Esophagus muscularis mucosa (tissue), 4 donors: ENCODE measurements at regions not wholly inside any gene's neighbourhood (a gene's known extent, or its start where the extent isn't known, plus 50 kb on each side); places are given as distances from the start of the nearest gene placed in this dataset.

ENCODE experiments used
- DNase-seq: peaks from one replicate; pipeline ENCODE4 v3.0.0-alpha.2; 2017; ENCODE audit errors: extremely low spot score
- H3K27ac ChIP-seq, 4 donors: fragments of 200-600 bp; sonication (generic); replicated peaks in 1 of 4; 1 replicate in 3 of 4; 2 replicates in 1 of 4; pipeline ENCODE4 v1.5.1; 2016 to 2019; ENCODE audit warnings: mild to moderate bottlenecking in 1 of 4
- H3K27me3 ChIP-seq, 4 donors: fragments of 200-600 bp; sonication (generic); one replicate each; pipeline versions ENCODE4 v1.5.1 to v1.6.0; 2016 to 2019
- H3K36me3 ChIP-seq, 4 donors: fragments of 200-600 bp; sonication (generic); one replicate each; pipeline ENCODE4 v1.5.1; 2016 to 2019
- H3K4me1 ChIP-seq, 4 donors: fragments of 200-600 bp; sonication (generic); one replicate each; pipeline ENCODE4 v1.5.1; 2016 to 2019
- H3K4me3 ChIP-seq, 4 donors: fragments of 200-600 bp; sonication (generic); 1 replicate in 2 of 4; 2 replicates in 2 of 4; pipeline ENCODE4 v1.5.1; 2016 to 2019; ENCODE audit warnings: mild to moderate bottlenecking in 4 of 4, moderate library complexity in 1 of 4
- H3K9me3 ChIP-seq, 4 donors: fragments of 200-600 bp; sonication (generic); 1 replicate in 3 of 4; 2 replicates in 1 of 4; pipeline ENCODE4 v1.5.1; 2016 to 2019
- CTCF ChIP-seq, 3 experiments: fragments of 200-600 bp in 2 of 3; fragments of 450-650 bp in 1 of 3; sonication (generic) in 2 of 3; IDR thresholded peaks; one replicate each; pipeline ENCODE4 v1.5.1; 2017 to 2019; ENCODE audit warnings: antibody characterized with exemption in 3 of 3, mild to moderate bottlenecking in 2 of 3, moderate library complexity in 1 of 3
- EP300 ChIP-seq: sonication (generic); formaldehyde crosslinking; IDR thresholded peaks from one replicate; pipeline ENCODE4 v1.6.1; 2017; ENCODE audit warnings: antibody characterized with exemption
- POLR2A ChIP-seq: fragments of 450-650 bp; IDR thresholded peaks from one replicate; pipeline ENCODE4 v1.6.1; 2017; ENCODE audit warnings: antibody characterized with exemption, moderate library complexity, mild to moderate bottlenecking, low read depth
- POLR2AphosphoS5 ChIP-seq, 2 donors: sonication (generic); formaldehyde crosslinking; IDR thresholded peaks; one replicate each; pipeline ENCODE4 v1.6.1; 2017; ENCODE audit warnings: antibody characterized with exemption in 2 of 2
- WGBS: methylation state at CpG from one replicate; pipeline ENCODE4 v1.1.5; 2018; 5-methylcytosine and 5-hydroxymethylcytosine counted together
- intact Hi-C: fragments of 100-400 bp; cut with DNase I; formaldehyde crosslinking; loops from one replicate; pipeline ENCODE4 v1.15.1; 2023

- WGBS, result 92% methylated on average over 2 of the region's 2 CpGs
- no peak overlapping the region for H3K27ac ChIP-seq
- DNase-seq, result no peak
- intact Hi-C loops, result no loop called here
- H3K9me3 ChIP-seq, result no peaks in the 10 kb centered on the region
- H3K4me1 ChIP-seq, result peaks cover 0 to 27% (median 13%) of the 10 kb centered on the region in 4 donors
- no peak for TF ChIP-seq CTCF (IDR thresholded peaks at IDR 0.05)
- TF ChIP-seq POLR2AphosphoS5 (IDR thresholded peaks at IDR 0.05), result no peak
- TF ChIP-seq EP300, result no peak
- TF ChIP-seq POLR2A, result no peak
- H3K4me3 ChIP-seq, result no peak overlapping the region
- no peaks in the 10 kb centered on the region for H3K36me3 ChIP-seq
- H3K27me3 ChIP-seq, result no peaks in the 10 kb centered on the region
These were observed 71.3 kb upstream of the FSHB start for GRCh38 chr11:30159546-30159945.

GRCh38 chr11:30165652-30166051 is 65.2 kb upstream of the FSHB start:
- no peak overlapping the region for H3K4me3 ChIP-seq
- WGBS, result 85% methylated on average over 3 of the region's 3 CpGs
- intact Hi-C loops, result no loop called here
- DNase-seq, result no peak
- TF ChIP-seq POLR2A (no peak), CTCF (IDR thresholded peaks at IDR 0.05) (no peak), POLR2AphosphoS5 (IDR thresholded peaks at IDR 0.05) (no peak), EP300 (no peak)
- no peaks in the 10 kb centered on the region for H3K4me1 ChIP-seq
- no peak overlapping the region for H3K27ac ChIP-seq
- no peaks in the 10 kb centered on the region for H3K27me3 ChIP-seq
- H3K9me3 ChIP-seq, result no peaks in the 10 kb centered on the region
- H3K36me3 ChIP-seq, result no peaks in the 10 kb centered on the region

GRCh38 chr11:30171661-30172060 is 59.2 kb upstream of the FSHB start:
- no peaks in the 10 kb centered on the region for H3K27me3 ChIP-seq
- WGBS, result 78% methylated on average over 2 of the region's 2 CpGs
- H3K4me3 ChIP-seq, result no peak overlapping the region
- H3K27ac ChIP-seq, result no peak overlapping the region
- no peak for TF ChIP-seq POLR2AphosphoS5 (IDR thresholded peaks at IDR 0.05)
- TF ChIP-seq EP300, result no peak
- no peak for TF ChIP-seq POLR2A
- no peak for TF ChIP-seq CTCF (IDR thresholded peaks at IDR 0.05)
- no peaks in the 10 kb centered on the region for H3K36me3 ChIP-seq
- intact Hi-C loops, result no loop called here
- no peaks in the 10 kb centered on the region for H3K9me3 ChIP-seq
- DNase-seq, result no peak
- H3K4me1 ChIP-seq, result peaks cover 0 to 27% (median 16%) of the 10 kb centered on the region in 4 donors

GRCh38 chr11:30172158-30172557 is 58.7 kb upstream of the FSHB start:
- Histone ChIP-seq H3K4me1 (peaks cover 0 to 27% (median 16%) of the 10 kb centered on the region in 4 donors), H3K36me3 (no peaks in the 10 kb centered on the region), H3K27me3 (no peaks in the 10 kb centered on the region), H3K4me3 (no peak overlapping the region), H3K27ac (no peak overlapping the region), H3K9me3 (no peaks in the 10 kb centered on the region)
- TF ChIP-seq EP300 (no peak), POLR2AphosphoS5 (IDR thresholded peaks at IDR 0.05) (no peak), POLR2A (no peak), CTCF (IDR thresholded peaks at IDR 0.05) (no peak)
- WGBS, result 78% methylated on average over 2 of the region's 2 CpGs
- DNase-seq, result no peak
- intact Hi-C loops, result no loop called here

- no peak overlapping the region for H3K4me3 ChIP-seq
- intact Hi-C loops, result no loop called here
- no peak for DNase-seq
- 46% methylated on average over 3 of the region's 3 CpGs for WGBS
- no peaks in the 10 kb centered on the region for H3K36me3 ChIP-seq
- no peaks in the 10 kb centered on the region for H3K27me3 ChIP-seq
- H3K4me1 ChIP-seq, result peaks cover 0 to 27% (median 16%) of the 10 kb centered on the region in 4 donors
- TF ChIP-seq POLR2AphosphoS5 (IDR thresholded peaks at IDR 0.05) (no peak), EP300 (no peak), POLR2A (no peak), CTCF (IDR thresholded peaks at IDR 0.05) (no peak)
- H3K27ac ChIP-seq, result no peak overlapping the region
- H3K9me3 ChIP-seq, result no peaks in the 10 kb centered on the region
These were observed 57.9 kb upstream of the FSHB start for GRCh38 chr11:30172883-30173311.
